HEK293 (cell line): ENCODE measurements at regions not wholly inside any gene's neighbourhood (a gene's known extent, or its start where the extent isn't known, plus 50 kb on each side); places are given as distances from the start of the nearest gene placed in this dataset.

Experiments used
- KLF16 ChIP-seq: fragments of 450-650 bp; formaldehyde crosslinking; IDR thresholded peaks from 2 replicates; pipeline ENCODE4 v1.5.1; 2017; ENCODE audit warnings: missing biosample characterization, missing genetic modification characterization
- ZFP37 ChIP-seq: fragments of 450-650 bp; formaldehyde crosslinking; IDR thresholded peaks from 2 replicates; pipeline ENCODE4 v1.5.1; 2016; ENCODE audit warnings: missing biosample characterization, missing genetic modification characterization
- ZNF274 ChIP-seq, 2 experiments: fragments of 200-500 bp in 1 of 2; fragments of 450-650 bp in 1 of 2; sonication (Bioruptor generic) in 1 of 2; formaldehyde crosslinking in 1 of 2; IDR thresholded peaks; 2 replicates each; pipeline versions ENCODE4 v1.5.1 to v1.6.1; 2014 to 2016; ENCODE audit warnings: borderline replicate concordance in 1 of 2, inconsistent platforms in 1 of 2, low read length in 1 of 2, missing biosample characterization in 1 of 2, missing genetic modification characterization in 1 of 2
- ZNF433 ChIP-seq: fragments of 450-650 bp; formaldehyde crosslinking; IDR thresholded peaks from 2 replicates; pipeline ENCODE4 v1.5.1; 2016; ENCODE audit warnings: missing biosample characterization, missing genetic modification characterization, low read depth
- TF ChIP-seq, protein P1 (sequence below): fragments of 450-650 bp; formaldehyde crosslinking; IDR thresholded peaks from 2 replicates; pipeline ENCODE4 v1.5.1; 2016; ENCODE audit warnings: missing biosample characterization, missing genetic modification characterization

DNA sequence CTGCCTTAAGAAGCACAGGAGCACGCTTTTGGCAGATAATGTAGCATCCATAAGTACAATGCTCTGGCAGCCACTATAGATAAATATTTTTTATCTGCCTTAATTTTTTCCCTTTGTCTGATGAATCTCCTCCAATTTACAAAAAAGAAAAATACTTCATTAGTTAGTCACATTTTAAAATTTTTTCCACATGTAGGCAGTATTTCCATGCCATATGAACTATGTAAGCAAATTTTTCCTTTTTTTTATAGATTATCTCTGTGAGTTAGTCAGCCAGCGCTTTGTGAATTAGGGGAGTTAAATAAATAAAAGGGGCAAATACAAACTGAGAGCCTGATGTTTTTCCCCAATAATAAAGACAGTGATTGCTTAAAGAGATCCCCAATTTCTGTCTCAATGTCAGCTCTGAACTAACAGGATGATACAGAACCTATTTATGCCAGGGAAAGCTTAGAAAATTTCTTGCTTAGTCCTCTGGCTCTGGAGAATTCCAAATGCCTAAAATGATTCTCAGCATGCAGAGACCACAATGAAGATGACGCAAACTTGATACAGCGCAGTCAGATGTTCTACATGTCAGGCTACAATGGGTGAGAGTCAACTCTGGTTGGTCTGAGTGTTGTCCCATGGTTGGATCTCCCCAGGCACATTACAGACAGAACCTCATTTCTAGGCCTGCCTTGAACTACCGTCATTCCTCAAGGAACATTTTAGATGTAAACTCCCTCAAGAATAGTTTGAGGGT is 390.4 kb upstream of the CDH6 start:
- TF ChIP-seq, protein P1, sequence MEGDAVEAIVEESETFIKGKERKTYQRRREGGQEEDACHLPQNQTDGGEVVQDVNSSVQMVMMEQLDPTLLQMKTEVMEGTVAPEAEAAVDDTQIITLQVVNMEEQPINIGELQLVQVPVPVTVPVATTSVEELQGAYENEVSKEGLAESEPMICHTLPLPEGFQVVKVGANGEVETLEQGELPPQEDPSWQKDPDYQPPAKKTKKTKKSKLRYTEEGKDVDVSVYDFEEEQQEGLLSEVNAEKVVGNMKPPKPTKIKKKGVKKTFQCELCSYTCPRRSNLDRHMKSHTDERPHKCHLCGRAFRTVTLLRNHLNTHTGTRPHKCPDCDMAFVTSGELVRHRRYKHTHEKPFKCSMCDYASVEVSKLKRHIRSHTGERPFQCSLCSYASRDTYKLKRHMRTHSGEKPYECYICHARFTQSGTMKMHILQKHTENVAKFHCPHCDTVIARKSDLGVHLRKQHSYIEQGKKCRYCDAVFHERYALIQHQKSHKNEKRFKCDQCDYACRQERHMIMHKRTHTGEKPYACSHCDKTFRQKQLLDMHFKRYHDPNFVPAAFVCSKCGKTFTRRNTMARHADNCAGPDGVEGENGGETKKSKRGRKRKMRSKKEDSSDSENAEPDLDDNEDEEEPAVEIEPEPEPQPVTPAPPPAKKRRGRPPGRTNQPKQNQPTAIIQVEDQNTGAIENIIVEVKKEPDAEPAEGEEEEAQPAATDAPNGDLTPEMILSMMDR (tag by site-specific recombination): no peak
- TF ChIP-seq ZFP37: no peak
- no peak for TF ChIP-seq KLF16 (tag by site-specific recombination)
- no peak for TF ChIP-seq ZNF274 (IDR thresholded peaks at IDR 0.05; ENCODE audit: low read length)
- TF ChIP-seq ZNF274 (tag by site-specific recombination; IDR thresholded peaks at IDR 0.05; ENCODE audit: borderline replicate concordance): no peak
- TF ChIP-seq ZNF433: no peak
